ENCODE measurements at regions not wholly inside any gene's neighbourhood (a gene's known extent, or its start where the extent isn't known, plus 50 kb on each side); places are given as distances from the start of the nearest gene placed in this dataset.

DNA sequence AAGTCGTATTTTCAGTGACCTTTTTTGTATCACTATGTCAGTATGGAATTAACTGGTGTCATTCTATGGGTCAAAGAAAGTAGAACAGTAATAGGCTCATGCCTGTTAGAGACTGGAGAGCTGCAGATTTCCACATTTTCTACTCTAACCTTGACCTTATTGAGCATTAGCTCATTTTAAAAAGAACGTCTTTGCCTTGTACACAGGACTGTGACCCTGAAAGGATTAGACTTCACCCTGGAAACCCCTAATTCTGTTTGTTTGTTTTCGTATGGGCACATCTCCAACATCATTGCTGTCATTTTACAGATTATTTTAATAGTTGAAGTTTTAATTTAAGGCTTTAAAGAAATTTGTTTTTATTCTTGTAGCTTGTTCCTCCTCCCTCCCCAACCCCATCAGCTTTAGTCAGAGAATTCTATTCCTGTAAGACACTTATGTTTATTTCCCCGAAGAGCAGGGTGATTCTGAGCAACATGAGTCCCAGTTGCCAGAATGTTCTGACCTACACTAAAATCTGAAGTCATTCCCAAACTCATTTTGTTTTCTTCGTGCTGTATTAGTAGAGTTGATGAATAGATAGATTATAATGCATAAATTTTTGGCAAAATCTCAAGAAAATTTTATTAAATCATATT lies 451.3 kb downstream of the FOXG1 start:
- Histone ChIP-seq H3K27me3 (replicated peaks; ENCODE audit: control insufficient read depth, insufficient read depth, low read length) (no peaks in the 10 kb centered on the region), H3K36me3 (ENCODE audit: control insufficient read depth, insufficient read depth, low read length, severe bottlenecking) (no peaks in the 10 kb centered on the region), H3K9me3 (ENCODE audit: control insufficient read depth, low read length) (no peaks in the 10 kb centered on the region), H3K4me1 (ENCODE audit: control insufficient read depth, insufficient read depth, low read length) (peaks cover 25% of the 10 kb centered on the region), H3K9ac (ENCODE audit: low read length) (peak overlapping the region; percentile 32), H3K4me3 (ENCODE audit: low read length) (no peak overlapping the region)
- DNase-seq (ENCODE audit: low read depth), result peak; percentile 15

DNA sequence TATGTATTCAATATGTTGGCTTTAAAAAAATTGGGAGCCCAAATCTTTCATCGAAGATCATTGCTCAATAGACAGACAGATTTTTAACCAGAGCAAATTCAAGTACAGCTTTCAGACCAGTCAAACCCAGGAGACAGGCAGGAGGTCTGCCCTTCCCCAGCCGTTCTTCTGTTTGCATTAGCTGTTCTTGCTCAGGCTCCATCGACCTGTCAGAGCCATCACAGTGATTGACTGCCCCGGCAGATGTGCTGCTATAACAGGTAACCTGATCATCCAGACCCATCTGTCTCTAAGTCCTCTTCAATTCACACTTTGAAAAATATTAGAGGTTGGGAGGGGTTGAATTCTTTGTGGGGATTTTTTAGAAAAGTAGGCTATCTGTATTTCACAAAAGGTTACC lies 453.5 kb downstream of the FOXG1 start:
- peaks cover 25% of the 10 kb centered on the region for H3K4me1 ChIP-seq (ENCODE audit: control insufficient read depth, insufficient read depth, low read length)
- H3K9me3 ChIP-seq (ENCODE audit: control insufficient read depth, low read length), result no peaks in the 10 kb centered on the region
- H3K4me3 ChIP-seq (ENCODE audit: low read length), result no peak overlapping the region
- no peaks in the 10 kb centered on the region for H3K27me3 ChIP-seq (replicated peaks; ENCODE audit: control insufficient read depth, insufficient read depth, low read length)
- H3K9ac ChIP-seq (ENCODE audit: low read length), result no peak overlapping the region
- no peak for DNase-seq (ENCODE audit: low read depth)
- H3K36me3 ChIP-seq (ENCODE audit: control insufficient read depth, insufficient read depth, low read length, severe bottlenecking), result no peaks in the 10 kb centered on the region

DNA sequence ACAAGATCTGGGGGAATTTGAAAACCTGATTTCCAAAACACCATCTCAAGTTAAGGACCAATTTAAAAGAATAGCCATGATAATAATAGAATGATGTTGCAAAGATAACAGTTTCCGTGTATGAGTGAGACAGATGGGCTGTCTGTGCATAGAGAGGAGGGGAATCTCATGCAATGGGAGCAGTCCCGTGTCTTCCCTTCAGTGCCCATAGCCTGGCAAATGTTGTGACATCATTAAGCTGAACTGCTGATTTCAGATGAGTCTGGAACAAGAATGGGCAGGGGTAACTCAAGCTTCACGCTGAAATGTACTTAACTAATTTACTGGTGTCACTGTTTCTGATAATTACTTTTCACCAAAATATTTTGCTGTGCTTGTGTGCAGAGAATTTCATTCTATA lies 454.0 kb downstream of the FOXG1 start:
- no peaks in the 10 kb centered on the region for H3K27me3 ChIP-seq (replicated peaks; ENCODE audit: control insufficient read depth, insufficient read depth, low read length)
- no peak for DNase-seq (ENCODE audit: low read depth)
- H3K4me1 ChIP-seq (ENCODE audit: control insufficient read depth, insufficient read depth, low read length), result peaks cover 25% of the 10 kb centered on the region
- H3K4me3 ChIP-seq (ENCODE audit: low read length), result no peak overlapping the region
- H3K9me3 ChIP-seq (ENCODE audit: control insufficient read depth, low read length), result no peaks in the 10 kb centered on the region
- H3K9ac ChIP-seq (ENCODE audit: low read length), result no peak overlapping the region
- no peaks in the 10 kb centered on the region for H3K36me3 ChIP-seq (ENCODE audit: control insufficient read depth, insufficient read depth, low read length, severe bottlenecking)

DNA sequence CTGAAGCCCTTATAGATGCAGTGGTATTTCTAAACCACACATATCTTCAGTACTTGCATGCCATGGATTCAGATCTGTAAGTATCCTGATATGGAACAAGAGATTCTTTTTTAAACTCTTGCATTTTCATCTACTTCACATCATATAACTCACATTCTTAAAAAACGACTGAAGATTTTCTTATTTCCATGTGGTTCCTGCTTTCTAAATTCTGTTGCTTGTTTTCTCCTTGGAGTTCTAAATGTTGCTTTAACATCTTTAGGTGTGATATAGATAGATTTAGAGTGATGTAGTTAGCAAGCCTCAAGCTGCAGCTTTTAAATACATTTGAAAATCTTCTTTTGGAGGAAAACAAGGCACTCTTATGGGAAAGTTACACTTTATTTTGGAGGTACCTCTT lies 455.4 kb downstream of the FOXG1 start:
- Histone ChIP-seq H3K9me3 (ENCODE audit: control insufficient read depth, low read length) (no peaks in the 10 kb centered on the region), H3K9ac (ENCODE audit: low read length) (no peak overlapping the region), H3K27me3 (replicated peaks; ENCODE audit: control insufficient read depth, insufficient read depth, low read length) (no peaks in the 10 kb centered on the region), H3K36me3 (ENCODE audit: control insufficient read depth, insufficient read depth, low read length, severe bottlenecking) (no peaks in the 10 kb centered on the region), H3K4me1 (ENCODE audit: control insufficient read depth, insufficient read depth, low read length) (peaks cover 21% of the 10 kb centered on the region), H3K4me3 (ENCODE audit: low read length) (no peak overlapping the region)
- DNase-seq (ENCODE audit: low read depth), result no peak

DNA sequence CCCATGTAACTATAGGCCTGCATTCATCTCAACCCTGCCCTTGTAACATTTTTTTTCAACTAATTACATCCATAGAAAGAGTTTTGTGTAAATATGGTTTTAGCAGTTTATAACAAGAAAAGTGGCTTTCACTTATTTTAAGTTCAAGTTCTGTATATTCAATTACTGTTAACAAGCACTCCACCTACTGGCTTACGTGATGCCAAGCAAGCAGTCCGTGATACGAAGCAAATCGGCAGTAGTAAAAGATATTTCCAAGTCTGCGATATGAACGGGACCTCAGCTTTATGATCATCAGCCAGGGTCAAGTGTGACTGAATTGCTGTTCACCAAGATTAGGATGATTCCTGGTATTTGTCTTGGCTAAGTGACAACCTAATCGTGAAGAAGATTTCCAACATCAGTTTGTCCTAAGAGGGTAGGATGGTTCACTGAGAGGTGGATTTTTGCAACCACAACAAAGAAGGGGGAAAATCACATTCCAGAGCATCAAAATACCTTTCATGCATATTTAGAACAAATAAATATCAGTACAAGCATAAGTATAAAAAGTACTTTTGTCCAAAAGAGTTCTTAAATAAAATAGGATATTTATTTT lies 456.2 kb downstream of the FOXG1 start:
- DNase-seq (ENCODE audit: low read depth), result peak; percentile 82
- H3K9me3 ChIP-seq (ENCODE audit: control insufficient read depth, low read length), result no peaks in the 10 kb centered on the region
- peaks cover 13% of the 10 kb centered on the region for H3K4me1 ChIP-seq (ENCODE audit: control insufficient read depth, insufficient read depth, low read length)
- no peaks in the 10 kb centered on the region for H3K36me3 ChIP-seq (ENCODE audit: control insufficient read depth, insufficient read depth, low read length, severe bottlenecking)
- no peaks in the 10 kb centered on the region for H3K27me3 ChIP-seq (replicated peaks; ENCODE audit: control insufficient read depth, insufficient read depth, low read length)
- H3K9ac ChIP-seq (ENCODE audit: low read length), result peak overlapping the region; percentile 24
- peak overlapping the region; percentile 61 for H3K4me3 ChIP-seq (ENCODE audit: low read length)

DNA sequence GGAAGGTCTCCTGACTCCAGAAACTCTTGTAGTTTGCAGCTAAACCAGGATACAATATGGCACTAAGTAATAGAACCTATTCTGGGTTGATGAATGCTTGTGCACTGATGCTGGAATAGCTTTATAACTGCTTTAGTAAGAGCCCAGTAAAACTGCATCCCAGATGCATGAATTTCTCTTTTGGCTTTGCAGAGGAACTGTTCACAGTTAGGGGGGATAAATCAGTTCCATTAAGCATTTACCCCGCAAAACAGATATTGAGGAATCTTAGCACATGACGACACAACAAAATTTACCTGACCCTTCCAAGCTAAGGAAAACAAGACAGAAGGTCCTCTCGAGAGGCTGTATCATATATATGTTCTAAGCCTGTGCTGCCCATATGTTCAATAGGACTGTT lies 457.4 kb downstream of the FOXG1 start:
- Histone ChIP-seq H3K9me3 (ENCODE audit: control insufficient read depth, low read length) (no peaks in the 10 kb centered on the region), H3K36me3 (ENCODE audit: control insufficient read depth, insufficient read depth, low read length, severe bottlenecking) (no peaks in the 10 kb centered on the region), H3K27me3 (replicated peaks; ENCODE audit: control insufficient read depth, insufficient read depth, low read length) (no peaks in the 10 kb centered on the region), H3K4me1 (ENCODE audit: control insufficient read depth, insufficient read depth, low read length) (peaks cover 4% of the 10 kb centered on the region), H3K4me3 (ENCODE audit: low read length) (no peak overlapping the region), H3K9ac (ENCODE audit: low read length) (no peak overlapping the region)
- DNase-seq (ENCODE audit: low read depth), result no peak

DNA sequence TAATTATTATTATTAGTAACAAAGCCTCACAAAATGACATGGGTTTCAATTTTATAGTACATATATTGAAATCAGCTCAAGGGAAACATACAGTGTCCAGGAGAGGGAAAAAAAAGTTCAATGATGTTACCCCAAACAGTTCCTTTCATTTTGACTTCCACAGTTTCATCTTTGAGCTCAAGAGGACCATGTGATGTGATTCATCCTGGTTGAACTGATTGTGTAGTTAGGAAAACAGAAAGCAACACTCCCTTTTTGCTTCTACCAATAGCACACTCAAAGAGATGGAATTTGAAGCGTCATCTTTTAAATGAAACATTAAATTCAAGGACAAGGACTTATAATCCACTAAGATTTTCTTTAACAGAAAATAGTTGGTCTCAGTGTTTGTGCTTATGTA lies 461.0 kb downstream of the FOXG1 start:
- no peak overlapping the region for H3K4me3 ChIP-seq (ENCODE audit: low read length)
- peak; percentile 19 for DNase-seq (ENCODE audit: low read depth)
- no peaks in the 10 kb centered on the region for H3K36me3 ChIP-seq (ENCODE audit: control insufficient read depth, insufficient read depth, low read length, severe bottlenecking)
- H3K9ac ChIP-seq (ENCODE audit: low read length), result no peak overlapping the region
- no peaks in the 10 kb centered on the region for H3K27me3 ChIP-seq (replicated peaks; ENCODE audit: control insufficient read depth, insufficient read depth, low read length)
- no peaks in the 10 kb centered on the region for H3K4me1 ChIP-seq (ENCODE audit: control insufficient read depth, insufficient read depth, low read length)
- no peaks in the 10 kb centered on the region for H3K9me3 ChIP-seq (ENCODE audit: control insufficient read depth, low read length)

DNA sequence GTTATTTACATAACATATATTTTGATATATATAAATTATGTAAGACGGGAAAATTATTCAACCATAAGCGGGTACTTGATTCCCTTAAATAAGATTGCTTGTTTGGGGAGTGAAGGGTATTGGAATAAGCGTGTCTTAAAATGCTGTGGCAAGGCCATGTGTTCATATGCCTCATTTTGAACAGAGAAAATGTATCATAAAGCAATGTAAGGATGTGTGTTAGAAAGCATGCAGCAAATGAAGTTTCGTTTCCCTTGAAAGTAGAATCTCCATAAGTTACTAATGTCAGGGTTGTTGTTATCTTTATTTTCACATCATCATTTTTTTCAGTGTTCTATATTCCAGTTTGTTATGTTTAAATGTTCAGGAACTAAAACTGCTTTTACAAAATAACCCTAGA lies 465.6 kb downstream of the FOXG1 start:
- no peak for DNase-seq (ENCODE audit: low read depth)
- Histone ChIP-seq H3K36me3 (ENCODE audit: control insufficient read depth, insufficient read depth, low read length, severe bottlenecking) (no peaks in the 10 kb centered on the region), H3K9ac (ENCODE audit: low read length) (no peak overlapping the region), H3K27me3 (replicated peaks; ENCODE audit: control insufficient read depth, insufficient read depth, low read length) (no peaks in the 10 kb centered on the region), H3K4me3 (ENCODE audit: low read length) (no peak overlapping the region), H3K9me3 (ENCODE audit: control insufficient read depth, low read length) (no peaks in the 10 kb centered on the region), H3K4me1 (ENCODE audit: control insufficient read depth, insufficient read depth, low read length) (peaks cover 16% of the 10 kb centered on the region)

DNA sequence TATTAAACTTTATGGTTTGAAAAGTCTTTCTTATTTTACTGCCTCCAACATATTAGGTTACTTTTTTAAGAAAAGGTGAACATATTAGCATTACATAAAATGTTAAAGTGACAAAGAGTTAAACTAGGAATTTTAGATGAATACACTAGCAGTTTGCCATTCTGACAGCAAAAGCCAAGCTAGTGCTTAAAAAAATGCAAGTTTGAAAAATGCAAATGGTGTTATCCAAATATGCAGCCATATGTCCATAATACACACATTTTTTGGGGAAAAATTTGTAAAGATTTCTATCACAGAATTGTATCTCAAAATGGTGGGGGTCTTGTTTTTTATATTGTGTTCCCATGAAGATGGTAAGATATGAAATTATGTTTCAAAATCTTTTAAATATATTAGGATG lies 466.1 kb downstream of the FOXG1 start:
- H3K9ac ChIP-seq (ENCODE audit: low read length), result no peak overlapping the region
- H3K4me3 ChIP-seq (ENCODE audit: low read length), result no peak overlapping the region
- no peaks in the 10 kb centered on the region for H3K27me3 ChIP-seq (replicated peaks; ENCODE audit: control insufficient read depth, insufficient read depth, low read length)
- DNase-seq (ENCODE audit: low read depth), result no peak
- peaks cover 21% of the 10 kb centered on the region for H3K4me1 ChIP-seq (ENCODE audit: control insufficient read depth, insufficient read depth, low read length)
- no peaks in the 10 kb centered on the region for H3K9me3 ChIP-seq (ENCODE audit: control insufficient read depth, low read length)
- H3K36me3 ChIP-seq (ENCODE audit: control insufficient read depth, insufficient read depth, low read length, severe bottlenecking), result no peaks in the 10 kb centered on the region

DNA sequence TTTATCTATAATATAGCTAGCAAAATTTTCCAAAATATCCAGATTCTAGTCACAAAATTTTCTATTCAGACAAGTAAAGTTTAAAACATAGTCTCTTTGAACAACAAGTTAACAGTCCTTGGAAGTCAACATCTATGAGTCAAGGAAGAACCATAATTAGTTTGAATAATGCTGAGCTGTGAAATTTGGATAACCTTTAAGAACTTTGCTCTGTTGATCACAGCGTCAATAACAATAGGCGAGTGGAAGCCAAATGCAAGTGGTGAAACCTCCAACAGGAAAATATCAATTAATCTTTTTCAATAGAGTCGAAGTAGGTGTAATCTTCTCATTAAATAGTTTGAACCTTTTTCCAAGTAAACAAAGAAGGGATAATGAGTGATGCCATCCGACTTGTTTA lies 466.6 kb downstream of the FOXG1 start:
- Histone ChIP-seq H3K9me3 (ENCODE audit: control insufficient read depth, low read length) (no peaks in the 10 kb centered on the region), H3K36me3 (ENCODE audit: control insufficient read depth, insufficient read depth, low read length, severe bottlenecking) (no peaks in the 10 kb centered on the region), H3K27me3 (replicated peaks; ENCODE audit: control insufficient read depth, insufficient read depth, low read length) (no peaks in the 10 kb centered on the region), H3K4me1 (ENCODE audit: control insufficient read depth, insufficient read depth, low read length) (peaks cover 22% of the 10 kb centered on the region), H3K9ac (ENCODE audit: low read length) (no peak overlapping the region), H3K4me3 (ENCODE audit: low read length) (no peak overlapping the region)
- DNase-seq (ENCODE audit: low read depth), result no peak

DNA sequence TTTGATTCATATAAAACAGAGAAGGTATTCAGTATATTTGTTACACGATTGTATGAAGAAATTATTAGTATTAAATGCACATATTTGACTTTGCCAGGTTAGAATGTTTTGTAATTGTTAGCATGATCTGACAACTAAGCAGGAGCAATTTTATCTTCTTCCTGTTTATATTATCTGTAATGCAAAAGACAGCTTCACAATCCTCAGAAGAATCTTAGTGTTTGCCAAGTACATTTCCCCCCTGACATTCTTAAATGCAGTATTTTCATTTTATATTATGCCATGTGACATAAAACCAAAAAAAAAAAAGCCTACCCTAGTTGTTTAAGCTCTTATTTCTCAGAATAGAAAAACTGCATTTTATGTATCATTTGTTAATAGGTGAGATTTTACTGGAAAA lies 469.4 kb downstream of the FOXG1 start:
- DNase-seq (ENCODE audit: low read depth), result peak; percentile 24
- H3K36me3 ChIP-seq (ENCODE audit: control insufficient read depth, insufficient read depth, low read length, severe bottlenecking), result no peaks in the 10 kb centered on the region

DNA sequence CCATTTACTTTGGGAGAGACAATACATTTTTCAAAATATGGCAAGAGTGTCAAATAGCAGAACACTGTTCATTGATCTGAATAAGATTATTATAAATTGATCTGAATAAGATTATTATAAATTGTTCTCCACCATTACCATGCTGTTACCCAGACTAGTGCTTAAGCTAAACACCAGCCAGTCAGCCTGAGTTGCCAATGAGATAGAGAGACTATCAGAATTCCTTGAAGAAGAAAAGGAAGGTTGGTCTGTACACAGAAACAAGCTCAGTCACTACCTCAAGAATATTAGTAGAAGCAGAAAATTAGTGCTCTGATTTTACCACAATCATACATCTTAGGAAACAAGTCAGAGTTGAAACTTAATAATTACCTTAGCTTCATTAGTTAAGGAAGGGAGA lies 469.8 kb downstream of the FOXG1 start:
- no peaks in the 10 kb centered on the region for H3K27me3 ChIP-seq (replicated peaks; ENCODE audit: control insufficient read depth, insufficient read depth, low read length)
- peaks cover 35% of the 10 kb centered on the region for H3K4me1 ChIP-seq (ENCODE audit: control insufficient read depth, insufficient read depth, low read length)
- peak overlapping the region; percentile 74 for H3K9ac ChIP-seq (ENCODE audit: low read length)
- H3K4me3 ChIP-seq (ENCODE audit: low read length), result peak overlapping the region; percentile 66
- no peaks in the 10 kb centered on the region for H3K36me3 ChIP-seq (ENCODE audit: control insufficient read depth, insufficient read depth, low read length, severe bottlenecking)
- DNase-seq (ENCODE audit: low read depth), result peak; percentile 20
- no peaks in the 10 kb centered on the region for H3K9me3 ChIP-seq (ENCODE audit: control insufficient read depth, low read length)

More for the DNA sequence above, 469.4 kb downstream of the FOXG1 start:
- Histone ChIP-seq H3K4me1 (ENCODE audit: control insufficient read depth, insufficient read depth, low read length) (peaks cover 33% of the 10 kb centered on the region), H3K9ac (ENCODE audit: low read length) (peak overlapping the region; percentile 74), H3K9me3 (ENCODE audit: control insufficient read depth, low read length) (no peaks in the 10 kb centered on the region), H3K27me3 (replicated peaks; ENCODE audit: control insufficient read depth, insufficient read depth, low read length) (no peaks in the 10 kb centered on the region), H3K4me3 (ENCODE audit: low read length) (peak overlapping the region; percentile 66)

Measured in adipocyte (in vitro differentiated cells).